ENCODE measurements at regions not wholly inside any gene's neighbourhood (a gene's known extent, or its start where the extent isn't known, plus 50 kb on each side); places are given as distances from the start of the nearest gene placed in this dataset.

- TF ChIP-seq, protein P1, sequence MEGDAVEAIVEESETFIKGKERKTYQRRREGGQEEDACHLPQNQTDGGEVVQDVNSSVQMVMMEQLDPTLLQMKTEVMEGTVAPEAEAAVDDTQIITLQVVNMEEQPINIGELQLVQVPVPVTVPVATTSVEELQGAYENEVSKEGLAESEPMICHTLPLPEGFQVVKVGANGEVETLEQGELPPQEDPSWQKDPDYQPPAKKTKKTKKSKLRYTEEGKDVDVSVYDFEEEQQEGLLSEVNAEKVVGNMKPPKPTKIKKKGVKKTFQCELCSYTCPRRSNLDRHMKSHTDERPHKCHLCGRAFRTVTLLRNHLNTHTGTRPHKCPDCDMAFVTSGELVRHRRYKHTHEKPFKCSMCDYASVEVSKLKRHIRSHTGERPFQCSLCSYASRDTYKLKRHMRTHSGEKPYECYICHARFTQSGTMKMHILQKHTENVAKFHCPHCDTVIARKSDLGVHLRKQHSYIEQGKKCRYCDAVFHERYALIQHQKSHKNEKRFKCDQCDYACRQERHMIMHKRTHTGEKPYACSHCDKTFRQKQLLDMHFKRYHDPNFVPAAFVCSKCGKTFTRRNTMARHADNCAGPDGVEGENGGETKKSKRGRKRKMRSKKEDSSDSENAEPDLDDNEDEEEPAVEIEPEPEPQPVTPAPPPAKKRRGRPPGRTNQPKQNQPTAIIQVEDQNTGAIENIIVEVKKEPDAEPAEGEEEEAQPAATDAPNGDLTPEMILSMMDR (IDR thresholded peaks at IDR 0.05) = no peak
- no peak for TF ChIP-seq POLR2A (IDR thresholded peaks at IDR 0.05)
Observed at GRCh38 chr2:88932686-88933085, 241.2 kb downstream of the RPIA start.
